DMS153 (cell line): ENCODE measurements at regions not wholly inside any gene's neighbourhood (a gene's known extent, or its start where the extent isn't known, plus 50 kb on each side); places are given as distances from the start of the nearest gene placed in this dataset.

Source experiments
- DNase-seq: peaks from one replicate; lab custom pipeline; 2025; lab: John Stamatoyannopoulos, UW

DNA sequence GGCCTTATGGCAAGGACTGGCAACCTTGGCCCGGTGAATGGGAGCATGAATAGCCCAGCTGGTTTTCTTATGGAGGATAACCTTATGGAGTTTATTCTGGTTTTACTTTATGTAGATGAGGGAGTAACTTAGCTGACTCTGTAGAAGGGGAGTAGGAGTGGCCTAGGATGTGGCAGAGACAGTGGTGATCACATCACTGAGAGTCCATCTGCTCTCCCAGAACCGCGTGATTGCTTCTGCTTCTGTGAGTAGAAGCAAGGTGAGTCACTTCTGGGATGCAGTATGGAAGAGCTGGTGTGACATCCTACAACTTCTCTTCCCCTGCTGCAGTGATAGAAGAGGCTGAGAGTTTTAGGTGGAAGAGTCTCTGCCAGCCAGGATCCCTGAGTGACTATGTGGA, 129.2 kb downstream of the RPS24 start:
- DNase-seq, result no peak

DNA sequence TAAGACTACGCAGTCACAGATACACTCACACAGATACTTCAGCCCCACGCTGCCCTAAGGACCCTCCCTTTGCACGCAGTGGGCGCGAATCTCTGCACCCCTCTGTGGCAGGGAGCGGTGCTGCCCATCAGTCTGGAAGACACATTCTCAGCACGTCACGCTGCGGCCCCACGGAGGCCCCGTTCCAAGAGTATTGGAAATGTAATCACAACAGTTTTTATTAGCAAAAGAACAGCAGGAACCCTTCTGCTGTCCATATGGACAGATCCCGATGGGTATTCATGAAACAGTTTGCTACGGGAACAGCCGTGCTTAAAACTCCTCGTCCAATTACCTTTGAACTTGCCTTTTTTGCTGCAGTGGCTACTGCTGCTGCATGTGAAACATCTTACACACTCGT, 131.0 kb downstream of the RPS24 start:
- DNase-seq, result no peak

DNA sequence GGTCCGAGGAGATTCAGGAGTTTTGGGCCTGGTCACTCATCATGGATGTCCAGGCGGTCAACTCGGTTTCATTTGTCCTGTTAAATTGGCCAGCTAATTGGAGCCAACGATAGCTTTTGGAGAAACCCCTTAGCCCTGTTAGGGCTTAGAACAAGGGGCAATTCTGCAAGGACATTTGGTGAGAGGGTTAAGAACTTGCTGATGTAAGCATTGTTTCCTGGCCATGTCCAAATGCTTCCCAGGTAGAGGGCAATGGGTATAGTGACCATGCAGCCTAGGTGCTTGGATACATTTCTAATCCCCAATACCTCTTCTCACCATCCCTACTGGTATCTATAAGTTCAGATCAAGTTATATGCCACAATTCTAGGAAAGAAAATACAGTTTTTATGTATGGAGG, 131.5 kb downstream of the RPS24 start:
- no peak for DNase-seq

DNA sequence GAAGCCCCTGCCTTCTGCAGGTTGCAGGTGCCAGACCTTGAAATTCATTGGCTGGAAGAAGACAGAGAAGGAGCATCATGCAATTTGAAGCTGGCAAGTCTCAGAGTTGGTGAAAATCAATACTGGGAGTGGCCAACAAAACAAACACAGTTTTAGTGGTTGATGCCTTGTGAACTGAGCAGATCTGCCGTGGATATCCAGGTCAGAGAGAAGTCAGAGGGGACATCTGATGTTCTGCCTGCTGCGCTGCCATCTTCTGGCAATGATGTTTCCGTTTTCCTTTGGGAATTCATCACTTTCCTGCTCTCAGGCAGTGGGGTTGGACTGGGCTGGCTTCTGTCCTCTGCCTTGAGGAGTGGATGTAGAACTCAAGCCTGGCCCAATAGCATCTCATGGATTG, 132.0 kb downstream of the RPS24 start:
- peak; percentile 73 for DNase-seq

DNA sequence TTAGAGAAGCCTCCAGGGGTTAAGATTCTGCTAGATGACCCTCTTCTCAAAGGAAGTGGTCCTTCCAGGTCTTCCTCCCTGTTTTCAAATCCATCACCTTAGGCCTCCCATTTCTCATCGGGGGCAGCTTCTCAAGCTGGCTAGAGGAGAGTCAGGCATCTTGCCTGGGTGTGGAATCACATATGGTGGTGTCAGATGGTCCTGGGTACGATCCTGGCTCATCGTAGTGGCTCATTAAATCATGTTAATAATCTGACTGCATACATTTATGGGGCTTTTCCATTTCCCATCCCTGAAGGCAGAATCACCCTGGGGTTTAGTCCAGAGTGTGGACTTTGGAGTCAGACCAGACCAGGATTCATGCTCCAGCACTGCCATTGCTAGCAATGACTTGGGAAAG, 132.6 kb downstream of the RPS24 start:
- no peak for DNase-seq

DNA sequence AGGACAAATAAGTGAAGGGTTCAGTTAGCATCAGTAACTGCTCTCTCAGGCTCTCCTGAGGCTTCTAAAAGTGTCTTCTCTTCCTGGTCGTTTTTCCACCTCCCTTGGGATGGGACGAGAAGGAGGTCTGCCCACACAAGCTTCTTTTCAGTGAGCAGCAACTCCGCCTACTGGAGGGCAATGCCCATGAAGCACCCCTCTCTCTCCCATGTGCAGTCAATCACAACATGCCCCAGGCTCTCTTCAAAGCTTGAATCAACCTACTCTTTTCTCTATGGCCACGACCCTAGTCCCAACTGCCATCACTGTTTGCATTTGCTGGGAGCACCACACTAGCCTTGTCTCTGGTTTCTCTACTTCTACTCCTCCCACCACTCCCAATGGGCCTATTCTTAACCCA, 135.6 kb downstream of the RPS24 start:
- no peak for DNase-seq

DNA sequence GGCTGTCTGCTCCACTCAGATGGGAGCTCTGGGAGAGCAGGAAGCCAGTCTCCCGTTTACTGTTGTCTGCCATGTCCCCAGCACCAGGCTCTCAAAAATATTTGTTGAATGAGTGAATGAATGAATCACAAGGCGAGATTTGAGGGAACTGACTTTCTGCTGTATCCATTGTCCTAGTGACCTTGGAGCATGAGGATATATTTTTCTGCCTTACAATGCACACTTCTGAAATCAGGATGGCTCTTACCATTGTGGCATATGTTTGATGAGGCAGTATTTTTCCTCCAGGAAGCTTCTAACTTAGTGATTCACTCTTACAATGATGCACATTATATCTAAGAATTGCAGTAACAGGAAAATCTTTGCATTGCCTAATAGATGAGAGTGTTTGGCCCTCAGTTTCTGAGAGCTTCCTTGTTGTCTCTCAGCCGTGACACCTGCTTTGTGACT, 136.4 kb downstream of the RPS24 start:
- no peak for DNase-seq

DNA sequence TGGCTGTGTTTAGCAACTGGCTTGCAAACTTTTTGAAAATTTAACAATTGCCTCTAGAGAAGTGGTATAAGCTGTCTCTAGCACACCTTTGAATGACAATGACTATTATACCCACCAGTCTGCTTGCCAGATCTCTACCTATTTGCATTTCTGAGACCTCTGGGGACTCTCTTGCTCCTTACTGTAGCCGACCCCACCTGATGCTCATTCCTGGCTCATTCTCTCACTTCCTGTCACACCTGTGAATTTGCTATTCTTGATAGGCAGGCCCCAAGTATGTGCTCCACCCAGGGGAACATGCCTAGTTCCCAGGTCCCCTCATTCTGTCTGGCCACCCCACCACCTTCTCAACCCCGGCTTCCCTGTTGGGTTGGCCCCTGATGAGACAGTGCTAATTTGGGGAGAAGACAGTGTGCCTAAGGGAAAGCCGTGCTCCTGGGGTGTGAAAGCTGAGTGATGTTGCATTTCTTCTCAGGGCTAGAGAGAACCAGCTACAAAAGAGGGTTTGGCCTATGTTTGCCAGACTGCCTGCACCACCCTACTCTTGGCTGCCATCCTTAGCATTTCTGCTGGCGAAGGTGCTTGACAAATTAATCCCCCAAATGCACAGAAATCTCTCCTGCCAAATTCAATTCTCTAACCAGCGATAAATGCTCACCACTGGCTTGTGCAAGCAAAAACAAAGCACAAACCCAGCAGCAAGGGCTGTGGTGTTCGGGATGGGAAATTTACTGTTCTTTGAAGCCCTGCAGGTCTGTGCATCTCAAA, 138.2 kb downstream of the RPS24 start:
- no peak for DNase-seq

DNA sequence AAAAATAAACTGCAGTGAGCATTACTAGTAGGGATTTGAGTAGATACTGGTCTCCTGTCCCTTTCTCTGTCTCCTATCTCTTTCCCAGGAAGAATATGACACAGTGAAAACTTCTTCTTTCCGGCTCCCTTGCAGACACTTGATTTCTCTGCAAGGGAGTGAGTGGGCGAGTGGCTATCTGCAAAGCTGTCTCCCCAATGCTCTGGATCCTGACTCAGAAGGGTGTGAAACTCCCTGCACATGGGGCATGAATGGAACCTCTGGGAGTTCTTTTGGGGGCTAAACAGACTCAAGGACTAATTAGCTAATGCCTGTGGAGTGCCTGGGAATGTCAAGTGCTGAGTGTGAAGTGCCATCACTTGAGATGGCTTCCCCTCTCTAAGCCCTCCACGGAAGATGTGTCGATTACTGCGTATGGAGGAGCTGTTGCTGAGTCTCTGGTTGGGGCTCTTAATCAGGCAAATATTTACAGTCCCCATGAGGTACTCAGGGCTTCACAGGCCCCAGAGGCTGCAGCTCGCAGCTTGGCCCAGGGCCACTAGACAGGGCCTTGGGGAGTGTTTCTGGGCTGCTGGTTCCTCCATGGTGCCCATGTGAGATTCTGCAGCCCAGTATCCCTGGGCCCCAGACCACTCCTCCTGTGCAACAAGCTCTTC, 139.8 kb downstream of the RPS24 start:
- DNase-seq, result no peak

DNA sequence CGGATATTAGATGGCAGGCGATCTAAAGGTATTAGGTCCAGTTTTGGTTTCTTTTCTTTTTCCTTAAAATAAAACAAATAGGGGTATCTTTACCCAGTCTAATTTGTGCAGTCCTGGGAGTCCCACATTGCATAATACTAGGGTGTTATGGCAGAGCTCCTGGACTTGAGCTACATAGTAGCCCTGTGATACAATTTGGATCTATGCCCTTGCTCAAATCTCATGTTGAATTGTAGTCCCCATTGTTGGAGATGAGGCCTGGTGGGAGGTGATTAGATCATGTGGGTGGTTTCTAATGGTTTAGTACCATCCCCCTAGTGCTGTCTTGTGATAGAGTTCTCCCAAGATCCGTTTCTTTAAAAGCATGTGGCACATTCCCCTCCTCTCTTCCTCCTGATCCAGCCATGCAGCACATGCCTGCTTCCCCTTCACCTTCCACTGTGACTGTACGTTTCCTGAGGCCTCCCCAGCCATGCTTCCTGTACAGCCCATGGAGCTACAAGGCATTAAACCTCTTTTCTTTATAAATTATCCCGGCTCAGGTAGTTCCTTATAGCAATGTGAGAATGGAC, 141.9 kb downstream of the RPS24 start:
- no peak for DNase-seq

DNA sequence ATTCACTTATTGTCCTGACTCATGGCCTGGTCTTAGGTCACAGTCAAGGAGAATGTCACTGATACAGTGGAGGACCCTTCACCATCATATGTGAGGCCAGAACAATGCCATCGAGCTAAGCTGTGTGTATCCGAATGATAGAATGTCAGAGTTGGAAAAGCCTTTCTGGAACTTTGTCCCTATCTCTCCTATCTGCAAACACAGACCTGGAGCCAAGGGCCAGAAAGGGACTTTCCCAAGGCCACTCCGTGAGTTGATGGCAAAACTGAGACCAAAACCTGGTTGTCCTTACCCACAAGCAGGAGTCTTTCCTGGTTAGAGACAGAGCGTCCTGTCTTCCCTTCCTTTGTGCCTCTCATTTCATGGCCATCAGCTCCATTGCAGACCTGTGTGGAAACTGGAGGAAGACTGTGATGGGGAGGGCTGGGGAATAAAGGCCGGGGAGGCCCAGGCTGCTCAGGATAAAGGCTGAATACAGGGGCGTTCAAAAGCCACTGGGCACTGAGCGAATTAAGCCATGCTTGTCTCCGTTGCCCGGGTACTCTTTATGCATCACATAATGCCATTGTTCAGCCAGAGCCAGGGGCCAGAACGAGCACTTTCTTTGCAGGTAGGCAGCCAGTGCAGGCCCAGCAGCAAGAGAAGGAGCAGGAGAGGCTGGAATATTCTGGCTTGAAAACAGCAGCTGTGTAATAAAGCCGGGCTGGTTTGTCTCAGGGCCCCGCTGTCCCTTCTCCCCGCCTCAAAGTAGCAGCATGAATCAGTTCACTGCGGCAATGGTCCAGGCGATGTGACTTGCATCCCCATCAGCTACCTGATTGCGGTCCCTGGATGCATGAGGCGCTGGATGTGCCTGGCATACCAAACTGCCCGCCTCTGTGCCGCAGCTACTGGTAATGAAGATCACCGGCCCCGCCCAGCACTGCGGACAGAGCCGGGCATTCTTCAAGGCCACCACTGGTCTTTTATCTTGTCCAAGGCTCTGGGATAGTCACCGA, 143.0 kb downstream of the RPS24 start:
- no peak for DNase-seq

DNA sequence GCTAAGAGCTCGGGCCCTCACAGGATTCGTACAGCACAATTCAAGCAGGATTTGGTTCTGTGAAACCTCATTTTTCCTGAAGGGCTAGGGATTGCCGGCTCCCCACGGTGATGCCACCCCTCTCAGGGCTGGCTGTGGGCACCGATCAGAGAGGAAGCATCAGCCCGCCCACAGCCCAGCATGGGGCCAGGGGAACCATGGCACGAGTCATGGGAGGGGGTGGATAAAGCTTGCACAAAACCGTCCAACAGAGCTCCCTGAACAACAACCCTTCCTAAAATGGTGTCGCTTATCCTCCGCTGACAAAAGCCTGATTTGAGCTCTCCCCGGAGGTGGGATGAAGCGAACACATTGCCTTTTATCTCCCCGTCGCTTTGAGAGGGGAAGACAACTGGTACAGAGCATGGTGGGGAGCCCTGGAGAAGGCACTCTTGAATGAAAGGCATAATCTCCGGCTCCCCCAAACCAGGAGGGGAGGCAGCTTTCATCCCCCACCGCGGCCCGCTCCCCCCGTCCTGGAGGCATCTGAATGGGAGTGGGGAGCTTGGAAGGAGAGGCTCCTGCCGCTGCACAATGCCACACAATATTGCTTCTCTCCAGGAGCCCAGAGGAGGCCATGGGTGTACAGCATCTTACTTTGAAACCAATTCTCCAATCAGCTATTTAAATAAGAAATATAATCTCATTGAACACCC, 144.0 kb downstream of the RPS24 start:
- no peak for DNase-seq

DNA sequence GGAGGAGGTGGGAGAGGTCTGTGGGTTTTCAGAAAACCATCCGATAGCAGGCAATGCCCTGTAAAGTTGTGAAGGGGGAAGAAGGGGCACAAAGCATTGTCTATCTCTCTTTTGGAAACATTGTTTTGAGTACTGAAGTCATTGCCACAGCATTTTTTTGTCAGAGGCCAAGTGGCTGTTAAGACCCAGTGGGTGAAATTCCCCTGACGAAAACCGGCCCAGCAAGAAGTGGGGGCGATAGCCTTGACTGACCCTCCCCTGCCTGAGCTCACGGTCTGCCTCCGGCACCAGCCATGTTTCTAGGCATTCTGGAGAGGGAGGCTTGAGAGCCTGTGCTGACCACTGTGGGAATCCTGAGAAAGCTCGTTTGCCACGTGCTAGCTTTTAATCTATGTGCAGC, 144.7 kb downstream of the RPS24 start:
- DNase-seq, result no peak

DNA sequence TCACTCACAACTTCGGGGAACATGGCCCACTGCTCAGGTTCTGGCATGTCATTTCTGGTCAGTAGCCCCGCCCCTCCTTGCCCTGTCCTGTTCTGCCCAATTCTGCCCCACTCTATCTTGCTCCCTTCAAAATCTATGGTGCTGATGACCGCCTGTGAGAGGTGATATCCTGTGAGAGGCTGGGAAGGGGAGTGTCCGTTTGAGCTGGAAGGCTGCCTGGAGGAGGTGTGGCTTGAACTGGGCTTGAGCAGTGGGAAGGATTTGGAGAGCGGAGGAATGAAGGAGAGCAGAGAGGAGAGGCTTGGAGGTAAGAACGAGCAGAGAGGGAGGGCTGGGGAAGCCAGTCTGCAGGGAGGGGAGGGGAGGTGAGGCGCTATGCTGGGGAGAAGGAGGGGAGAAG, 145.3 kb downstream of the RPS24 start:
- DNase-seq, result no peak

DNA sequence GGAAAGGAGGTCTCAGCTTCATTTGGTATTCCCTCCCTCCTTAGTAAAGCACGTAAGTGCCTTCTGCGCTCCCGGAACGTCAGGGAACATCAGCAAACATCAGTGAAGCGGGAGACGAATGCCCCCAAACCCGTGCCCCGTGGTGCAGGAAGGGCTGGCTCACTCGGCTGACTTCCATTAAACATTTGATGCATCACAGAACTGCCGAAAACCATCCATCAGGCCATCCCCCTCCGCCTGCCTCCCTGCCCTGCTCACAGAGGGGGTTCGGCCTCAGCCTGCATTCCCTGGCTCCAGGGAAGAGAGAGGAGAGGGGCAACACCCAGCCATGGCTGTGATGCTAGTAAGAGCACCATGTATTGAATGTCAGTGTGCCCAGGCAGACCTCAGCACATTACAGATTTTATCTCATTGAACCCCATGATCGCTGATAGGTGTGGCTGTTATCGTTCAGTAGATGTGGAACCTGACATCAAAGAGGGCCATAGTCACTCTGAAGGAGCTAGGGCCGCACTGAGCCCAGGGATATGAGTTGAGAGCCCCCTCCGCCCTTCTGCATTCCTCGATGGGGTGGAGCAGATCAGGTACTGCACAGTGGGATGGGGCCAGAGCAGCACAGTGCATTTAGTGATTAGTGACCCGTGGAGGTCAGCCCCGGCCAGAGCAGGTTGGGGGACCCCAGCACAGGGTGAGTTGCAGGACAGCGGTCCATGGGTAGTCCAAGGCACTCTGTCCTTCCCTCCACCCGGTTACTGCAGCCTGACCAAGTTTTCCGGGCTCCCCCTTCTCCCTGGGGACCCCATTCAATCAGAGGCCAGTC, 146.4 kb downstream of the RPS24 start:
- DNase-seq, result no peak

DNA sequence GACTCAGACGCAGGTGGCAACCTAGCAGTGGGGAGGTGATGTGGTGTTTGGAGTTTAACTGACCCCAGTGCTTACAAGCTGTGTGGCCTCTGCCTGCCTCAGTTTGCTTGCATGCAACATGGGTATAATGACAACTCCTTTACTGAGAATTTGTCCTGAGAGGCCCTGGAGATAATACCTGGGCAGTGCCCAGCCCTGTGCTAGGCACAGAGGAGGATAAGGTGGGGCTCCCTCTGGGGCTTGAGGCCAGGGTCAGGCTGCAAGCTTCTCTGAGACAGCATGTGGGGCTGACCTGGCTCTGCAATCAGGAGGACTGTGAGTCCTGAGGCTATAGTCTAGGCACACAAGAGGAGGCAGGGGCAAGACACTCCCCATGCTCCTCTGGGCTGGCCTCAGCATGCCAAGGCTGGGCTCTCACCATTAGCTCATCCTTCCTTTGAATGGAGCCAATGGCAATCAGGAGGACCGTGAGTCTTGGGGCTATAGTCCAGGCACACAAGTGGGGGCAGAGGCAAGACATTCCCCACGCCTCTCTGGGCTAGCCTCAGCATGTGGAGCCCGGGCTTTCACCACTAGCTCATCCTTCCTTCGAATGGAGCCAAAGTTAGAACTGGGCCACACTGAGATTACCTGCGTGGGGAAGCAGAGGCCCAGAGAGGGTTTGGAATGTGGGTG, 147.9 kb downstream of the RPS24 start:
- DNase-seq, result no peak

DNA sequence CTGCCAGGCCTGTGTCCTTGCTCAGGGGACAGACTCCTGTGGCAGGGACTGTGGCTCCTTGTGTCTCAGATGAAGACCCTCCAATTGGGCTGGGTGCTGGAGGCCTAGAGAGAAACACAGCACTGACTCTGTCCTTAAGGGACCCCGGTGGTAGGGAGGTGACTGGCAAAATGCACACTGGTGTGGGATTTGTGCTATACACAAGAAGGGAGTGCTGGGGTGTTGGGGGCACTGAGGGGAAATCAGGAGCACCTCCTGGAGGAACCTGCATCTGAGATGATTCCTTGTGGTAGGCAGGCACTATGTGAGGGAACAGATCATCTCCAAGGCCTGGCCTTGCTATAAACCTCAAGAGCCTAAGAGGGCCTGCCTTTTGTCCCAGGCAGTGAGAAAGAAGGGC, 149.2 kb downstream of the RPS24 start:
- no peak for DNase-seq

DNA sequence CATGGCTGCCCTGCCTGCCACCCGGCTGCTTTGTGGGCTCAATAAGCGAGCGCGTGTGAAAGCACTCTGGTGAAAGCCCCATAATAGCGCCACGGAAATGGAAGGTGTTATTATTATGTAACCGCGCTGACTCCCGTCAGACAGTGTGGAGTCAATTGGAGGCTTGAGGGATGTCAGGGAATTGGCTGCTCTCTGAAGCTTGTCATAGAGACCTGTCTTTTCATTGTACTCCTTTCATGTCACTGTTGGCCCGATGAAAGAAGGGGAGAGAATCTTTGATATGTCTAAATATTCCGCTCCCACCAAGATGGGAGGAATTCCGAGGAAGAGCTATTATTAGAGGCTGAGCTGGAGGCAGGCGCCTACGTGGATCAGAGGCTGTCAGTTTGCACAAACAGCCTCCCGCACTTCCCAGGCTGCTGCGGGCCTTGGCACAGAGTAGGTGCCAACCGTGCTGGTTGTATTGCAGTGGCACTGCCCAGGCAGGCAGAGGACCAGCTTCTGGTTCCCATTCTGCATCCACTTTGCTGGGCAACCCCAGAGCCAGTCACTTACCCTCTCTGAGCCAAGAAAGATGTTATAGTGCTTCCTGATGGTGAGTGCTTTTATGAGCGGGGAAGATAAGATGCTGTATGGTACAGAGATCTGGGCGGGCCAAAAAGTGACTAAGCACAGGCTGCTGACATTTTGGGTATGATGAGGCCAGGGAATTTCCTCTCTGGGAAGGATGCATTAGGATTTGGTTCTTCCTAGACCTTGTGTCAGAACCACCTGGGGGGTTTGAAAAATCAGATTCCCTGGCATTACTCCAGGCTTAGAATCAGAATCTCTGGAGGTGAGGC, 151.4 kb downstream of the RPS24 start:
- no peak for DNase-seq

DNA sequence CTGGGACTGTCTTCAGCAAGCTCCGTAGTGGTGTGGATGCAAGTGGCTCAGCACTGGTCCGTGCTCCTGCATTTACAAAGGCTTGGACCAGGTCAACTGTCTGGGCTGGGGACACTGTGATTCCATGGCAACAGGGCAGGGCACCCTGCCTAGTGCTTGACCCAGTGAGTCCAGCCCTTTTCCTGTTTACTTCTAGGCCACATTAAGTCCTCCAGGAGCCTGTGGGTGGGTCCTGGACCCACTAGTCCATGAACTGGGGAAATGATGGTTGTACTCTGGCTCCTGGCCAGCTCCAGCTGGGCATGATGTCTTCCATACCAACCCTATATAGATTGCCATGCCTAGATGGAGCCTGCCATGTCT, 152.0 kb downstream of the RPS24 start:
- no peak for DNase-seq
